WTC11 (cell line): ENCODE measurements at regions not wholly inside any gene's neighbourhood (a gene's known extent, or its start where the extent isn't known, plus 50 kb on each side); places are given as distances from the start of the nearest gene placed in this dataset.

Source experiments
- ATAC-seq: fragments of 200-7000 bp; cut with Tn5 transposase; 2 replicates; pipeline ENCODE4 v1.10.0; 2021; ENCODE audit warnings: mild to moderate bottlenecking, moderate library complexity
- CTCF ChIA-PET: fragments of 300-600 bp; sonication (Branson Sonifier 250); formaldehyde crosslinking; loops from one replicate; lab custom pipeline; 2021; ENCODE audit warnings: antibody characterized with exemption; lab: Charles Lee
- POLR2A ChIA-PET: fragments of 350-600 bp; sonication (Branson Sonifier 250); formaldehyde crosslinking; loops from one replicate; lab custom pipeline; 2021; ENCODE audit warnings: antibody characterized with exemption; lab: Charles Lee
- DNase-seq: peaks from one replicate; pipeline ENCODE4 v3.0.0; 2021; ENCODE audit warnings: low spot score
- H3K27ac Mint-ChIP-seq: 2 replicates; pipeline ENCODE4 v1.8.0; 2021; ENCODE audit warnings: mixed read lengths
- H3K27me3 Mint-ChIP-seq: 2 replicates; pipeline ENCODE4 v1.8.0; 2021; ENCODE audit warnings: low read depth, mild to moderate bottlenecking, moderate library complexity, mixed read lengths
- H3K36me3 Mint-ChIP-seq: 2 replicates; pipeline ENCODE4 v1.8.0; 2021; ENCODE audit warnings: mixed read lengths
- H3K4me1 Mint-ChIP-seq: 2 replicates; pipeline ENCODE4 v1.8.0; 2022; ENCODE audit warnings: mixed read lengths
- H3K4me3 Mint-ChIP-seq: 2 replicates; pipeline ENCODE4 v1.8.0; 2021; ENCODE audit warnings: mild to moderate bottlenecking, moderate library complexity, mixed read lengths
- H3K9me3 Mint-ChIP-seq: 2 replicates; pipeline ENCODE4 v1.8.0; 2021; ENCODE audit warnings: mixed read lengths
- ATF1 ChIP-seq: sonication (generic); formaldehyde crosslinking; IDR thresholded peaks from 2 replicates; pipeline ENCODE4 v1.8.1; 2023; ENCODE audit warnings: mild to moderate bottlenecking, moderate library complexity, missing genetic modification reagents
- FOXP4 ChIP-seq: sonication (generic); formaldehyde crosslinking; IDR thresholded peaks from 2 replicates; pipeline ENCODE4 v1.8.0; 2022; ENCODE audit warnings: mild to moderate bottlenecking, missing genetic modification reagents
- GRHL2 ChIP-seq: fragments of 250-450 bp; sonication (Bioruptor Pico); IDR thresholded peaks from 2 replicates; pipeline ENCODE4 v1.8.0; 2022; ENCODE audit warnings: mild to moderate bottlenecking, moderate library complexity; ENCODE audit not compliant: insufficient replicate concordance, severe bottlenecking
- GTF2I ChIP-seq: fragments of 250-450 bp; sonication (Bioruptor Pico); conservative IDR thresholded peaks from 2 replicates; pipeline ENCODE4 v1.4.0; 2021; ENCODE audit warnings: mild to moderate bottlenecking
- MYBL2 ChIP-seq: sonication (generic); formaldehyde crosslinking; IDR thresholded peaks from 2 replicates; pipeline ENCODE4 v1.8.1; 2023; ENCODE audit warnings: mild to moderate bottlenecking, moderate library complexity, missing genetic modification reagents
- NR1H2 ChIP-seq: sonication (generic); formaldehyde crosslinking; IDR thresholded peaks from 2 replicates; pipeline ENCODE4 v1.9.0; 2021; ENCODE audit warnings: mild to moderate bottlenecking, moderate library complexity, missing genetic modification reagents
- NR2C2 ChIP-seq: sonication (generic); formaldehyde crosslinking; IDR thresholded peaks from 2 replicates; pipeline ENCODE4 v1.8.0; 2022; ENCODE audit warnings: mild to moderate bottlenecking, missing genetic modification reagents
- OVOL2 ChIP-seq: fragments of 250-450 bp; sonication (Bioruptor Pico); IDR thresholded peaks from 2 replicates; pipeline ENCODE4 v1.9.0; 2021; ENCODE audit warnings: mild to moderate bottlenecking, borderline replicate concordance
- PRRX2 ChIP-seq: fragments of 250-450 bp; sonication (Bioruptor Pico); IDR thresholded peaks from 2 replicates; pipeline ENCODE4 v1.8.0; 2021; ENCODE audit warnings: mild to moderate bottlenecking
- SOX15 ChIP-seq: fragments of 250-450 bp; sonication (Bioruptor Pico); IDR thresholded peaks from 2 replicates; pipeline ENCODE4 v1.9.0; 2021; ENCODE audit warnings: mild to moderate bottlenecking
- TCF7 ChIP-seq: sonication (generic); formaldehyde crosslinking; IDR thresholded peaks from 2 replicates; pipeline ENCODE4 v1.8.0; 2022; ENCODE audit warnings: mild to moderate bottlenecking, low read depth, missing genetic modification reagents, moderate library complexity
- TEAD4 ChIP-seq: sonication (generic); formaldehyde crosslinking; IDR thresholded peaks from 2 replicates; pipeline ENCODE4 v1.8.0; 2022; ENCODE audit warnings: mild to moderate bottlenecking, missing genetic modification reagents
- TP53 ChIP-seq: sonication (generic); formaldehyde crosslinking; IDR thresholded peaks from 2 replicates; pipeline ENCODE4 v1.8.1; 2023; ENCODE audit warnings: mild to moderate bottlenecking, missing genetic modification reagents
- ZBTB21 ChIP-seq: sonication (generic); formaldehyde crosslinking; IDR thresholded peaks from 2 replicates; pipeline ENCODE4 v1.8.1; 2023; ENCODE audit warnings: mild to moderate bottlenecking, missing genetic modification reagents, borderline replicate concordance
- ZNF138 ChIP-seq: sonication (generic); formaldehyde crosslinking; conservative IDR thresholded peaks from 2 replicates; pipeline ENCODE4 v1.8.1; 2022; ENCODE audit warnings: mild to moderate bottlenecking, moderate library complexity, missing genetic modification reagents
- ZNF423 ChIP-seq: fragments of 250-450 bp; sonication (Bioruptor Pico); IDR thresholded peaks from 2 replicates; pipeline ENCODE4 v2.1.2; 2022; ENCODE audit warnings: mild to moderate bottlenecking, moderate library complexity
- TF ChIP-seq, protein P1 (sequence below): sonication (generic); formaldehyde crosslinking; conservative IDR thresholded peaks from 2 replicates; pipeline ENCODE4 v1.8.1; 2023; ENCODE audit warnings: mild to moderate bottlenecking, low read depth, missing genetic modification reagents, moderate library complexity
- TF ChIP-seq, protein P2 (sequence below): fragments of 200-600 bp; IDR thresholded peaks from 2 replicates; pipeline ENCODE4 v1.8.0; 2022; ENCODE audit warnings: antibody characterized with exemption

GRCh38 chr20:60095456-60095855, 137.2 kb downstream of the CDH26 start (continued):
- TF ChIP-seq FOXP4 (CRISPR knock-in tag) (no peak), MYBL2 (CRISPR knock-in tag) (no peak), ZBTB21 (CRISPR knock-in tag) (no peak), TEAD4 (CRISPR knock-in tag) (no peak), ZNF138 (CRISPR knock-in tag) (no peak)
- TF ChIP-seq, protein P1, sequence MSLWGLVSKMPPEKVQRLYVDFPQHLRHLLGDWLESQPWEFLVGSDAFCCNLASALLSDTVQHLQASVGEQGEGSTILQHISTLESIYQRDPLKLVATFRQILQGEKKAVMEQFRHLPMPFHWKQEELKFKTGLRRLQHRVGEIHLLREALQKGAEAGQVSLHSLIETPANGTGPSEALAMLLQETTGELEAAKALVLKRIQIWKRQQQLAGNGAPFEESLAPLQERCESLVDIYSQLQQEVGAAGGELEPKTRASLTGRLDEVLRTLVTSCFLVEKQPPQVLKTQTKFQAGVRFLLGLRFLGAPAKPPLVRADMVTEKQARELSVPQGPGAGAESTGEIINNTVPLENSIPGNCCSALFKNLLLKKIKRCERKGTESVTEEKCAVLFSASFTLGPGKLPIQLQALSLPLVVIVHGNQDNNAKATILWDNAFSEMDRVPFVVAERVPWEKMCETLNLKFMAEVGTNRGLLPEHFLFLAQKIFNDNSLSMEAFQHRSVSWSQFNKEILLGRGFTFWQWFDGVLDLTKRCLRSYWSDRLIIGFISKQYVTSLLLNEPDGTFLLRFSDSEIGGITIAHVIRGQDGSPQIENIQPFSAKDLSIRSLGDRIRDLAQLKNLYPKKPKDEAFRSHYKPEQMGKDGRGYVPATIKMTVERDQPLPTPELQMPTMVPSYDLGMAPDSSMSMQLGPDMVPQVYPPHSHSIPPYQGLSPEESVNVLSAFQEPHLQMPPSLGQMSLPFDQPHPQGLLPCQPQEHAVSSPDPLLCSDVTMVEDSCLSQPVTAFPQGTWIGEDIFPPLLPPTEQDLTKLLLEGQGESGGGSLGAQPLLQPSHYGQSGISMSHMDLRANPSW (CRISPR knock-in tag), result no peak

DNA sequence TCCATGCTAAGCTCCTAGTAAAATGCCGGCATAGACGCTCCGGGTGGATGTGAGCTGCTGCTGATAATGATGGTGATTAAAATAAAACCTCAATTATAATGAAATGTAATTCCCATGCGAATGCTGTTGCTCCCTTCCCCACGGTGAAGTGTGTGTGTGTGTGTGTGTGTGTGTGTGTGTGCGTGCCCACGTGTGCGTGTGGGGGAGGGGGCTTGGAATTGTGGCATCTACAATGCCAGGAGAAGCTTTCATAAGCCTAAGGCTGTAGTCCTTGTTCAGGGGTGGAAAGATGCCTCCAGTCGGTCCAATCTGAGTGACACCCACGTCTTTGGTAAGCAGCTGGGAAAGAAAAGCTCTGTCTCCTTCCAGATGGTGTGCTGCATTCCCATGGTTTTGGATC, 137.9 kb downstream of the CDH26 start:
- ATAC-seq (no peak), DNase-seq (no peak)
- TF ChIP-seq, protein P2, sequence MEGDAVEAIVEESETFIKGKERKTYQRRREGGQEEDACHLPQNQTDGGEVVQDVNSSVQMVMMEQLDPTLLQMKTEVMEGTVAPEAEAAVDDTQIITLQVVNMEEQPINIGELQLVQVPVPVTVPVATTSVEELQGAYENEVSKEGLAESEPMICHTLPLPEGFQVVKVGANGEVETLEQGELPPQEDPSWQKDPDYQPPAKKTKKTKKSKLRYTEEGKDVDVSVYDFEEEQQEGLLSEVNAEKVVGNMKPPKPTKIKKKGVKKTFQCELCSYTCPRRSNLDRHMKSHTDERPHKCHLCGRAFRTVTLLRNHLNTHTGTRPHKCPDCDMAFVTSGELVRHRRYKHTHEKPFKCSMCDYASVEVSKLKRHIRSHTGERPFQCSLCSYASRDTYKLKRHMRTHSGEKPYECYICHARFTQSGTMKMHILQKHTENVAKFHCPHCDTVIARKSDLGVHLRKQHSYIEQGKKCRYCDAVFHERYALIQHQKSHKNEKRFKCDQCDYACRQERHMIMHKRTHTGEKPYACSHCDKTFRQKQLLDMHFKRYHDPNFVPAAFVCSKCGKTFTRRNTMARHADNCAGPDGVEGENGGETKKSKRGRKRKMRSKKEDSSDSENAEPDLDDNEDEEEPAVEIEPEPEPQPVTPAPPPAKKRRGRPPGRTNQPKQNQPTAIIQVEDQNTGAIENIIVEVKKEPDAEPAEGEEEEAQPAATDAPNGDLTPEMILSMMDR, result no peak
- no peak for TF ChIP-seq ATF1 (CRISPR knock-in tag)
- TF ChIP-seq GTF2I (CRISPR knock-in tag), result no peak
- TF ChIP-seq OVOL2 (CRISPR knock-in tag), result no peak
- no peak for TF ChIP-seq TCF7 (CRISPR knock-in tag)
- TF ChIP-seq NR2C2 (CRISPR knock-in tag), result no peak
- TF ChIP-seq GRHL2 (CRISPR knock-in tag), result no peak
- no peak for TF ChIP-seq PRRX2 (CRISPR knock-in tag)
- TF ChIP-seq SOX15, result no peak
- no peak for TF ChIP-seq TP53
- TF ChIP-seq, protein P1 (CRISPR knock-in tag), result no peak
- no peak for TF ChIP-seq NR1H2 (CRISPR knock-in tag)
- TF ChIP-seq ZNF423 (CRISPR knock-in tag), result no peak
- Mint-ChIP-seq H3K4me1 (no peaks in the 10 kb centered on the region), H3K27ac (no peak overlapping the region), H3K4me3 (no peak overlapping the region), H3K9me3 (peaks cover 59% of the 10 kb centered on the region), H3K36me3 (peaks cover 27% of the 10 kb centered on the region), H3K27me3 (peaks cover 85% of the 10 kb centered on the region)
- ChIA-PET CTCF (no interaction called here), POLR2A (no interaction called here)
